ENCODE measurements at regions not wholly inside any gene's neighbourhood (a gene's known extent, or its start where the extent isn't known, plus 50 kb on each side); places are given as distances from the start of the nearest gene placed in this dataset.
A peak's percentile ranks its signal among the peaks of the same experiment; 100 is the strongest.

GRCh38 chr2:6531304-6531703 lies 334.4 kb downstream of the CMPK2 start:
- no peak for TF ChIP-seq CTCF (IDR thresholded peaks at IDR 0.05; ENCODE audit: poor library complexity, severe bottlenecking)
- no peak for TF ChIP-seq EZH2 (IDR thresholded peaks at IDR 0.05; ENCODE audit: borderline replicate concordance, insufficient read depth, low read length, poor library complexity, severe bottlenecking)
- TF ChIP-seq TAF1 (IDR thresholded peaks at IDR 0.05; ENCODE audit: low read depth), result no peak
- peak; percentile 16 for TF ChIP-seq POLR2AphosphoS5 (IDR thresholded peaks at IDR 0.05)
- peak; percentile 84 for TF ChIP-seq REST (IDR thresholded peaks at IDR 0.05; ENCODE audit: borderline replicate concordance)
- peak; percentile 80 for TF ChIP-seq EP300 (conservative IDR thresholded peaks at IDR 0.05; ENCODE audit: poor library complexity, severe bottlenecking)
- no peak for TF ChIP-seq MXI1 (conservative IDR thresholded peaks at IDR 0.05; ENCODE audit: poor library complexity, severe bottlenecking)
- TF ChIP-seq RAD21 (conservative IDR thresholded peaks at IDR 0.05), result no peak

Data from neural cell (in vitro differentiated cells).